ENCODE measurements at regions not wholly inside any gene's neighbourhood (a gene's known extent, or its start where the extent isn't known, plus 50 kb on each side); places are given as distances from the start of the nearest gene placed in this dataset.
A peak's percentile ranks its signal among the peaks of the same experiment; 100 is the strongest.

DNA sequence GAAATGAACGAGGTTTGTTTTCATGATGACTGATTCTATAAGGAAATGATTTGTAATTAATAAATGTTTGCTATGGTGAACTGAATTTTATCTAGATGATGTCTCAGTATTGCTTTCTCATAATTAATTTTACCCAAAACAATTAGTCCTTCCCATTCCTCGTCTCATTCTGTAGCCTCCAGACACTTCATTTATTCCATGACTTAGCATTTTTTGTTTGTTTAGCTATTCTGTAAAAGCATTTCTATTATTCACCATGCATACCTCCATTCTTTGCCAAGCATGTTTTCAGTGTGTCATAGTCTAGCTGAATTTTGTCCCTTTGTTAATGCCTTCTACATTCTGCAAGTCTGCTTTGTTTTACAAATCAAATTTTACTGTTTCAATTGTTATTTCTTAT lies 137.4 kb upstream of the RPL10L start:
- no peak for DNase-seq

DNA sequence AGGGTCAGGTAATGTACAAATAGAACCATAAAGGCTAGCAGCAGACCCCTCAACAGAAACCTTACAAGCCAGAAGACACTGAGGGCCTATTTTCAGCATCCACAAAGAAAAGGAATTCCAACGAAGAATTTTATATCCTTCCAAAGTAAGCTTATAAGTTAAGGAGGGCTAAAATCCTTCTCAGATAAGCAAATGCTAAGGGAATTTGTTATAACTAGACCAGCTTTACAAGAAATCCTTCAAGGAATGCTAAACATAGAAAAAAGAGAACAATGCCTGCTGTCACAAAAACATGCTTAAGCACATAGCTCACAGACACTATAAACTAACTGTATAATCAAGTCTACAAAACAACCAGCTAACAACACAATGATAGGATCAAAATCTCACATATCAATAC lies 130.7 kb upstream of the RPL10L start:
- DNase-seq, result no peak

DNA sequence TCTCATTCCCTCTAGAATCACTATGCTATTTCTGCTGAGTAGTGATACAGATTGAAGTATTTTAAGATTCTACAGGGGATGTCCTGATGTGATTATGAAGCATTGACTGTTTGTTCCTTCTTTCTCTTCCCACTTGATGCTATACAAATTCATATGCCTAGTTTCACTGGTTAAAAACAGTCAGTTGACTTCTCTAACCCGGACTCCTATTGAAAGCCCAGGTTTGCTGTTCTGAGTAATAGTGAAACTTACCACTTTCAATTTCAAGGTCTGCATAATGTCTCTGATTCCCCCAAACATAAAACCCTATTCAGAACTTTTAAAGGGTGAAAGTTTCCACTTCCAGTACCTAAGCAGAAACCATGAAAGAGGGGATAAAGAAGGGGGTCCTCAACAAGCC lies 117.7 kb upstream of the RPL10L start:
- DNase-seq, result no peak

DNA sequence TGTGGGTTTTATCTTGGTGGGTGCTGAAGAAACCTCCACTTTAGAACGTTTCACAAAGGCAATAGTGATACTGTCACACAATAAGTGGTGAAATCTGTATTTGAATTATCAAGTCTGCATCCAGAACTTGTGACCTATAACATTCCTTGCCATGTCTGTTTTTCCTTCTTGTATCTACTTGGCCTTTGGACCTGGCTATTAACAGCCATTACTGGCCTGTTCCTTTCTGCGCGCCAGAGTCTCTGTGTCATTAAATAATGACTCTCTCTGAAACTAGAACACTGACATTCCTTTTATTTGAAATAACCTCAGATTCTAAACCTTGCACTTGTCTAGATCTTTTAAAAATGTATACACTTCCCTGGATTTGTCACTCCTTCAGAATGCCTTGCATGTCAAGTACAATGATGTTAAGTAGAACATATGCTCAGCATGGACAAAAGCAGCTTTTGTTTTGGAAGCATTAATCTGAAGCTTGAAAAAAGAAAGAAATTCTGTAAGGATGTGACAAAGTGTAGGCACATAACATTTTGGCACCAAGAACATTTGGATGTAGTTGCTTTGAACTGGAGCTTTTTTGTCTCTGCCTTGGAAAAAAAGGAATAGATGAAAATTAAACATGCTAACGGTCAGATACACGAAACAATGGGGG lies 95.5 kb upstream of the RPL10L start:
- no peak for DNase-seq

DNA sequence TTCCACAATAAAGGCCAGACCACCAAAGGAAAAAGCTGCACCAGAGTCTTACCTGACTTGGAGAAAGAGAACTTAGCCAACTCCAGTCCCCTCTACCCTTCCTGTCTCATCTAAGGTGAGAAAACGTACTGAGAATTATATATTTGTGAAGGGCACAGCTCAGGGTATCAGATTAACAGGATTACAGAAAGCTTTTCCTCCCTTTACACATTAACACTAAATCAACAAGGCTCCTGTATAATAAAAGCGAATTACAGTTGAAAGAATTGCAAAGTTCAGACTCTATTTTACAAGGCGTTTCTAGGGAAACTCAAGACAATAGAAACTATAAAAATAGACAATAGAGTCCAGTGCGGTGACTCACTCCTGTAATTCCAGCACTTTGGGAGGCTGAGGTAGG lies 82.7 kb upstream of the RPL10L start:
- peak; percentile 4 for DNase-seq

DNA sequence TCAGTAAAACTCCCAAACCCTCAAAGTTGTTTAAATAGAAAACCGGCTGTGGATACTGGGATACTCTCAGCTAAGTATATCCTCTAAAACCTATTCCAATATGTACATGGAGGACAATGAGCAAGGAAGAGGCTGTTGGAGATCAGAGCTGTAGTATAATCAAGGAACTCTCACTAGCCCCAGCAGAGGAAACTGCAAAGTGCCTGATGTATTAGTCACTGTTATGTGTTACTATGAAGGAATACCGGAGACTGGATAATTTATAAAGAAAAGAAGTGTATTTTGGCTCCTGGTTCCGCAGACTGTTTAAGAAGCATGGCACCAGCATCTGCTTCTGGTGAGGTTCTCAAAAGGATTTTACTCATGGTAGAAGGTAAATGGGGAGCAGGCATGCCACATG lies 65.6 kb upstream of the RPL10L start:
- no peak for DNase-seq

All from NCI-H82 (cell line).